HL-60 (cell line): ENCODE measurements at regions not wholly inside any gene's neighbourhood (a gene's known extent, or its start where the extent isn't known, plus 50 kb on each side); places are given as distances from the start of the nearest gene placed in this dataset.

ENCODE experiments used
- GABPA ChIP-seq: IDR thresholded peaks from 2 replicates; pipeline ENCODE4 v1.6.1; 2012; ENCODE audit warnings: low read depth
- POLR2AphosphoS5 ChIP-seq: IDR thresholded peaks from 2 replicates; pipeline ENCODE4 v1.6.1; 2012; ENCODE audit warnings: low read depth
- SPI1 ChIP-seq: IDR thresholded peaks from 2 replicates; pipeline ENCODE4 v1.6.1; 2012; ENCODE audit warnings: low read depth, mild to moderate bottlenecking, borderline replicate concordance
- TF ChIP-seq, protein P1 (sequence below): IDR thresholded peaks from one replicate; pipeline ENCODE4 v1.5.1; 2011; ENCODE audit warnings: low read length, control low read depth, inconsistent platforms; ENCODE audit not compliant: insufficient read depth
- TF ChIP-seq, protein P2 (sequence below): IDR thresholded peaks from 2 replicates; pipeline ENCODE4 v1.6.1; 2012; ENCODE audit warnings: low read depth; ENCODE audit not compliant: insufficient replicate concordance

DNA sequence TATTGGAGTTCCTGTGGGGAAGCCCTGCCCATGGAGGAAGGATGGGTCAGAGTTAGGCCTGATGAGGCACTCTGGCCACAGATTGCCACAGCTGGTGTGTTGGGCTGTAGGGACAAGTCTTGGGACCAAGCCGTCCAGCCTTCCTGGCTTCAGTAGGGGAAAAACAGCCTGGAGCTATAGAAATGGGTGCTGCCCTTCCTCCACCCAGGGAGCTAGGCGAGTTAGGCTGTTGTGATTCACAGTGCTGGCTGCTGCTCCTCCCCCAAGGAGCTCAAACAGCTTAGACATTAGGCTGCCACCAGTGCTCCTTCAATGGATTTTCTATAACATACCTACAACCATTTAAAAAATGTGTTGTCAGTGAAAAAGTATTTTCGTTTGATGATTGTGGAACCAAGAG lies 274.3 kb downstream of the RPL10L start:
- TF ChIP-seq SPI1 (no peak), POLR2AphosphoS5 (no peak), GABPA (no peak)
- TF ChIP-seq, protein P1, sequence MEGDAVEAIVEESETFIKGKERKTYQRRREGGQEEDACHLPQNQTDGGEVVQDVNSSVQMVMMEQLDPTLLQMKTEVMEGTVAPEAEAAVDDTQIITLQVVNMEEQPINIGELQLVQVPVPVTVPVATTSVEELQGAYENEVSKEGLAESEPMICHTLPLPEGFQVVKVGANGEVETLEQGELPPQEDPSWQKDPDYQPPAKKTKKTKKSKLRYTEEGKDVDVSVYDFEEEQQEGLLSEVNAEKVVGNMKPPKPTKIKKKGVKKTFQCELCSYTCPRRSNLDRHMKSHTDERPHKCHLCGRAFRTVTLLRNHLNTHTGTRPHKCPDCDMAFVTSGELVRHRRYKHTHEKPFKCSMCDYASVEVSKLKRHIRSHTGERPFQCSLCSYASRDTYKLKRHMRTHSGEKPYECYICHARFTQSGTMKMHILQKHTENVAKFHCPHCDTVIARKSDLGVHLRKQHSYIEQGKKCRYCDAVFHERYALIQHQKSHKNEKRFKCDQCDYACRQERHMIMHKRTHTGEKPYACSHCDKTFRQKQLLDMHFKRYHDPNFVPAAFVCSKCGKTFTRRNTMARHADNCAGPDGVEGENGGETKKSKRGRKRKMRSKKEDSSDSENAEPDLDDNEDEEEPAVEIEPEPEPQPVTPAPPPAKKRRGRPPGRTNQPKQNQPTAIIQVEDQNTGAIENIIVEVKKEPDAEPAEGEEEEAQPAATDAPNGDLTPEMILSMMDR: no peak
- TF ChIP-seq, protein P2, sequence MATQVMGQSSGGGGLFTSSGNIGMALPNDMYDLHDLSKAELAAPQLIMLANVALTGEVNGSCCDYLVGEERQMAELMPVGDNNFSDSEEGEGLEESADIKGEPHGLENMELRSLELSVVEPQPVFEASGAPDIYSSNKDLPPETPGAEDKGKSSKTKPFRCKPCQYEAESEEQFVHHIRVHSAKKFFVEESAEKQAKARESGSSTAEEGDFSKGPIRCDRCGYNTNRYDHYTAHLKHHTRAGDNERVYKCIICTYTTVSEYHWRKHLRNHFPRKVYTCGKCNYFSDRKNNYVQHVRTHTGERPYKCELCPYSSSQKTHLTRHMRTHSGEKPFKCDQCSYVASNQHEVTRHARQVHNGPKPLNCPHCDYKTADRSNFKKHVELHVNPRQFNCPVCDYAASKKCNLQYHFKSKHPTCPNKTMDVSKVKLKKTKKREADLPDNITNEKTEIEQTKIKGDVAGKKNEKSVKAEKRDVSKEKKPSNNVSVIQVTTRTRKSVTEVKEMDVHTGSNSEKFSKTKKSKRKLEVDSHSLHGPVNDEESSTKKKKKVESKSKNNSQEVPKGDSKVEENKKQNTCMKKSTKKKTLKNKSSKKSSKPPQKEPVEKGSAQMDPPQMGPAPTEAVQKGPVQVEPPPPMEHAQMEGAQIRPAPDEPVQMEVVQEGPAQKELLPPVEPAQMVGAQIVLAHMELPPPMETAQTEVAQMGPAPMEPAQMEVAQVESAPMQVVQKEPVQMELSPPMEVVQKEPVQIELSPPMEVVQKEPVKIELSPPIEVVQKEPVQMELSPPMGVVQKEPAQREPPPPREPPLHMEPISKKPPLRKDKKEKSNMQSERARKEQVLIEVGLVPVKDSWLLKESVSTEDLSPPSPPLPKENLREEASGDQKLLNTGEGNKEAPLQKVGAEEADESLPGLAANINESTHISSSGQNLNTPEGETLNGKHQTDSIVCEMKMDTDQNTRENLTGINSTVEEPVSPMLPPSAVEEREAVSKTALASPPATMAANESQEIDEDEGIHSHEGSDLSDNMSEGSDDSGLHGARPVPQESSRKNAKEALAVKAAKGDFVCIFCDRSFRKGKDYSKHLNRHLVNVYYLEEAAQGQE: no peak
